Left ventricle myocardium inferior (tissue), 1 donor: ENCODE measurements at regions not wholly inside any gene's neighbourhood (a gene's known extent, or its start where the extent isn't known, plus 50 kb on each side); places are given as distances from the start of the nearest gene placed in this dataset.

Experiments used
- DNase-seq: peaks from one replicate; pipeline ENCODE4 v3.0.0-alpha.2; 2020
- H3K27ac ChIP-seq: fragments of 200-600 bp; replicated peaks from 2 replicates; pipeline ENCODE4 v1.8.0; 2021
- H3K27me3 ChIP-seq: fragments of 200-600 bp; 2 replicates; pipeline ENCODE4 v1.8.0; 2021; ENCODE audit warnings: low read depth
- H3K36me3 ChIP-seq: fragments of 200-600 bp; 2 replicates; pipeline ENCODE4 v1.8.0; 2021
- H3K4me1 ChIP-seq: fragments of 200-600 bp; 2 replicates; pipeline ENCODE4 v1.8.0; 2021
- H3K4me3 ChIP-seq: fragments of 200-600 bp; 2 replicates; pipeline ENCODE4 v1.8.0; 2021; ENCODE audit warnings: mild to moderate bottlenecking, moderate library complexity
- H3K9me3 ChIP-seq: fragments of 200-600 bp; replicated peaks from 2 replicates; pipeline ENCODE4 v1.8.0; 2021
- intact Hi-C: fragments of 100-400 bp; cut with micrococcal nuclease; formaldehyde crosslinking; loops from one replicate; pipeline ENCODE4 v1.11.0; 2022
- TF ChIP-seq, protein P1 (sequence below): fragments of 200-600 bp; IDR thresholded peaks from 2 replicates; pipeline ENCODE4 v1.8.0; 2021; ENCODE audit warnings: antibody characterized with exemption, mild to moderate bottlenecking, borderline replicate concordance
- donor health status: DM: no; HTN: yes; CAD: no; lungs with severe emphysema.

DNA sequence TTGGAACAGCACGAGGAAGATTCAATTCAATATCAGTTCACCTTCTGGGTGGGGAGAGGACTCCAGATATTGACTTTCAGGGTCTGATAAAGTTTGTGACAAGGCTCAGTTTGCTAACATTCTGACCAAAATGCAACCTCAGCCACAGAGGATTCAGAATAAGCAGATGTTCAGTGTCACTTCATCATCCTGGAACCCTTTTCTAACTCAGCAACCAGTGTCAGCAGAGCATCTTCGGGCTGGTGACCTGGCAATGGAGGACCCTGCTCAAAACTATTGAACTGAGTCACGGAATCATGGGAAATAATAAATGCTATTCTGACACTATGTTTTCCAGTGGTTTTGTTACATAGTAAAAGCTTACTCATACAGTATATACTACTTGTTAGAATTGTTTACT, 433.4 kb upstream of the CFAP20DC start:
- no peaks in the 10 kb centered on the region for H3K36me3 ChIP-seq
- intact Hi-C loops: no loop called here
- TF ChIP-seq, protein P1, sequence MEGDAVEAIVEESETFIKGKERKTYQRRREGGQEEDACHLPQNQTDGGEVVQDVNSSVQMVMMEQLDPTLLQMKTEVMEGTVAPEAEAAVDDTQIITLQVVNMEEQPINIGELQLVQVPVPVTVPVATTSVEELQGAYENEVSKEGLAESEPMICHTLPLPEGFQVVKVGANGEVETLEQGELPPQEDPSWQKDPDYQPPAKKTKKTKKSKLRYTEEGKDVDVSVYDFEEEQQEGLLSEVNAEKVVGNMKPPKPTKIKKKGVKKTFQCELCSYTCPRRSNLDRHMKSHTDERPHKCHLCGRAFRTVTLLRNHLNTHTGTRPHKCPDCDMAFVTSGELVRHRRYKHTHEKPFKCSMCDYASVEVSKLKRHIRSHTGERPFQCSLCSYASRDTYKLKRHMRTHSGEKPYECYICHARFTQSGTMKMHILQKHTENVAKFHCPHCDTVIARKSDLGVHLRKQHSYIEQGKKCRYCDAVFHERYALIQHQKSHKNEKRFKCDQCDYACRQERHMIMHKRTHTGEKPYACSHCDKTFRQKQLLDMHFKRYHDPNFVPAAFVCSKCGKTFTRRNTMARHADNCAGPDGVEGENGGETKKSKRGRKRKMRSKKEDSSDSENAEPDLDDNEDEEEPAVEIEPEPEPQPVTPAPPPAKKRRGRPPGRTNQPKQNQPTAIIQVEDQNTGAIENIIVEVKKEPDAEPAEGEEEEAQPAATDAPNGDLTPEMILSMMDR: no peak
- no peak overlapping the region for H3K27ac ChIP-seq
- peaks cover 5% of the 10 kb centered on the region for H3K4me1 ChIP-seq
- H3K27me3 ChIP-seq: no peaks in the 10 kb centered on the region
- no peak for DNase-seq
- no peaks in the 10 kb centered on the region for H3K9me3 ChIP-seq
- H3K4me3 ChIP-seq: no peak overlapping the region

DNA sequence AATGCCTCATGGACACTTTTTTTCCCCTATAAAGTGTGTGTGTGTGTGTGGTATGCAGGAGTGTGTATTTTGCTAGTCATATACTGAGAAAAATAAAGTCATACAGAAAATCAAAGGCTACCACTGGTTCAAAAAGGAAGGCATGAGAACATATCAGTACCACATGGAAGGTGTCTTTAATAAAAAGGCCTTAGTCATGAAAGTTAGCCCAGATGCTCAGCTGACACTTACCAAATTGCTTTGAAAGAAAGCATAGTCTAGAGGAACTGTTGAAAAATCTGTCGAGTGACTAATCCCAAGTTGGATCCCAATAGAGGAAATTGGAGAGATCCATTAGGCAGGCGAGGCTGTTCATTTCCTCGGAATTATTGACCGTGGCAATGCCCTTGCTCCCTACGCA, 432.9 kb upstream of the CFAP20DC start:
- H3K27me3 ChIP-seq: no peaks in the 10 kb centered on the region
- no peaks in the 10 kb centered on the region for H3K36me3 ChIP-seq
- peaks cover 5% of the 10 kb centered on the region for H3K4me1 ChIP-seq
- no peaks in the 10 kb centered on the region for H3K9me3 ChIP-seq
- no peak overlapping the region for H3K27ac ChIP-seq
- intact Hi-C loops: no loop called here
- no peak overlapping the region for H3K4me3 ChIP-seq
- TF ChIP-seq, protein P1: no peak
- DNase-seq: no peak

DNA sequence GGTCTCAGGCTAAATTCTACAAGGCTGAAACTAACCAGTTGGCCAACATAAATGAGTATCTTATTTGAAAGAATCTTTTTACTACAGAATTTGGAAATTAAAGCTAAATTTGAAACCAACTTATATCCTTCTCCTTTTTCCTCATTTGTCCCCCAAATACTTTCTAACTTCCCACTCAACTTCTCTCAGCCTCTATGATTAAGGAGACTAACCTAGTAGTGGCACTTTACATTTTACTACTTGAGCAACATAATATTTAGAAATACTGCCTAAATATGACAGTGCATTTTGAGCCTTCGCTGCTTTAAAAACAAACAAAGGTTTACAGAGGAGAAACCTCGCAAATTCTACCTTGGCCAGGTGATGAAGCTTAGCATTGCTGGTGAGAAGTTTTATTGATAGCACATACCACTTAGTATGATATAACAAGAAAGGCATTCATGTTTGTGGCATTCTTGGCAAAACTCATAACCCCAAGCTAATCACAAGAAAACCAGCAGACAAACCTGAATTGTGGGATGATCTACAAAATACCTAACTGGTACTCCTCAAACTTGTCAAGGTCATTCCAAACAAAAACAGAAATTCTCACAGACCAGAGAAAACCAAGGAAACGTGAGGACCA, 432.1 kb upstream of the CFAP20DC start:
- no peak overlapping the region for H3K4me3 ChIP-seq
- peaks cover 5% of the 10 kb centered on the region for H3K4me1 ChIP-seq
- H3K27me3 ChIP-seq: no peaks in the 10 kb centered on the region
- H3K9me3 ChIP-seq: no peaks in the 10 kb centered on the region
- no peak overlapping the region for H3K27ac ChIP-seq
- TF ChIP-seq, protein P1: no peak
- DNase-seq: no peak
- intact Hi-C loops: no loop called here
- no peaks in the 10 kb centered on the region for H3K36me3 ChIP-seq

DNA sequence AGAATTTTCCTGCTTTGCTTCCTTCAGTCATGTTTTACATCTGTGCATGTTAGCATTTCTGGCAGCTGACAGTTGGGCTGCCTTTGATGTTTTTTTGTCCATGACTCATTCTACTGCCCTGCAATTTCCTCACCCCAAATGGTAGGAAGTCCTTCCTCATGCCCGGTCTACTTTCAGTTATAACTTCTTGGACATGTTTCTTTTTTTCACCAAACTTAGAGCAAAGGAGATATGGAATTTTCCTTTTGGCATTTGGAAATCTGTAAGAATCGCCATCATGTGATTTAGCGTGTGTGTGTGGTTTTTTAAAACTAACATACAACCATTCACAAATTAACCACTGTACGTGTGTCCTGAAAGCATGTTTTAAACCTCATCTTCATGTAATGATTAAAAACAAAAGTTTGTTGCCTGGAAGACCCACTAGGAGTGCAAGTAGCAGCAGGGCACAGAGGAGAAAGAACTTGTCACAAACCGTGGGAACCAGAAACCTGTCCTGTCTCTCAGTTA, 430.7 kb upstream of the CFAP20DC start:
- no peaks in the 10 kb centered on the region for H3K4me1 ChIP-seq
- intact Hi-C loops: no loop called here
- no peak for DNase-seq
- H3K27ac ChIP-seq: no peak overlapping the region
- no peaks in the 10 kb centered on the region for H3K27me3 ChIP-seq
- H3K9me3 ChIP-seq: no peaks in the 10 kb centered on the region
- H3K36me3 ChIP-seq: no peaks in the 10 kb centered on the region
- no peak overlapping the region for H3K4me3 ChIP-seq
- TF ChIP-seq, protein P1: no peak

DNA sequence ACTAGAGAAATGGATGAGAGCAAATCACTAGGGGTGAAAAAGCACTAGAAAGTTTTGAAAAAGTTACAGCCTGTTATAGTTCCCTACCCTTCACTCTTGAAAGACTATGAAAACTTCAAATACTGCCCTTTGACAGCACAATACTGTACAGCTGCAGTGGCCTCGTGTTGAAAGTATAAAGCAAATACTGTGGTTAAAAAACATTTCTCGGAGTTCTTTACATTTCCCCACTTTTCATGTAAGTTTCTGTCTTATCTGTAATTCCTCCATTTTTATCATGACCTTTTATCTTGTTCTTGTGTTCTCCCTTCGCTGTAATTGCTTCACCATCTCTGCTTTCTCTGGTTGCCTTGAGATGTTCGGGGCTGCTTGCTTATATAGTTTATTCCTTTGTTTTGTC, 423.8 kb upstream of the CFAP20DC start:
- Histone ChIP-seq H3K27me3 (no peaks in the 10 kb centered on the region), H3K4me1 (no peaks in the 10 kb centered on the region), H3K36me3 (no peaks in the 10 kb centered on the region), H3K4me3 (no peak overlapping the region), H3K27ac (no peak overlapping the region), H3K9me3 (peaks cover 7% of the 10 kb centered on the region)
- TF ChIP-seq, protein P1: no peak
- intact Hi-C loops: no loop called here
- no peak for DNase-seq
